ENCODE measurements at regions not wholly inside any gene's neighbourhood (a gene's known extent, or its start where the extent isn't known, plus 50 kb on each side); places are given as distances from the start of the nearest gene placed in this dataset.

DNA sequence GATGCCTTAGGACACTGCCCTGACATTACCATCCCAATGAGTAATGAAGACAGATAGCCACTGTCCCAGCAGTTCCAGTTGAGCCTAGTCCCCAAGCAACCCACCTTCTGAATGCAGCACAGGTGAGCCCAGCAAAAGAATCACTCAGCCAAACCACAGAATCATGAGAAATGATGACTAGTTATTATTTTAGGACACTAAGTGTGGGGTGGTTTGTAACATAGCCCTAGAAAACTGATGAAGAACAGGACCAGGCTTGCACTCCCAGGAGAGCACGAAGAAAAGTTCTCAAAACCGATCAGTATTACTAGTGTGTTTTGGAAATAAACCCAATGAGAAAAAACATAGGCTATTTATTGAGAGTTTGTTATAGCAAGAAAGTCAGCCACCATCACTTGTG is 129.6 kb upstream of the CNTN6 start:
- H3K79me2 ChIP-seq (ENCODE audit: low read depth), result no peaks in the 10 kb centered on the region
- CTCF ChIA-PET, result no interaction called here

DNA sequence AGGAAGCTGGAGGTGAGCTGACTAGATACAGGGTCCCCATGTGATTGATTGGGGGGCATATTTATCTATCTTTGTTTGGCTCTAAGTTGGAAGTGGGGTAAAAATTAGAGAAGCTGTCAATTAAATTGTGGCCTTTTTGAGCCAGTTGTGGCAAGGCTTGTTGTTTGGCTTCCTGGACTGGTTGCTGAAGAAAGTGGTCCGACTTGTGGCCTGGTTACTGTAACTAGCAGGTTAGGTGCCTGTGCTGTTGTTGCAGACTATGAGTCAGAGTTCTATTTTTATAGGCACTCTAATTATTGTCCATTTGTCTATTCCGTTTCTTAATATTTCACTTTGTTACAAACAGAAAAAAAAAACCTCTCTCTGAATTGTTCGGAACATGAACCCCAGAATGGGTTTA is 129.1 kb upstream of the CNTN6 start:
- Histone ChIP-seq H3K79me2 (ENCODE audit: low read depth) (no peaks in the 10 kb centered on the region), H3F3A (ENCODE audit: insufficient read depth, low read depth) (no peaks in the 10 kb centered on the region), H2AFZ (no peak overlapping the region), H3K4me2 (no peak overlapping the region), H3K36me3 (ENCODE audit: low read depth) (no peaks in the 10 kb centered on the region), H4K20me1 (ENCODE audit: insufficient read depth) (no peaks in the 10 kb centered on the region), H3K4me1 (replicated peaks; ENCODE audit: insufficient read depth) (no peaks in the 10 kb centered on the region), H3K27me3 (ENCODE audit: insufficient read depth, low read depth) (no peaks in the 10 kb centered on the region), H3K9me2 (ENCODE audit: insufficient read depth) (no peaks in the 10 kb centered on the region), H3K27ac (no peak overlapping the region), H3K4me3 (no peak overlapping the region), H3K9me3 (ENCODE audit: insufficient read depth, low read depth) (no peaks in the 10 kb centered on the region)
- ChIA-PET CTCF (no interaction called here), POLR2A (ENCODE audit: unreplicated experiment) (no interaction called here)
- TF ChIP-seq, protein P1, sequence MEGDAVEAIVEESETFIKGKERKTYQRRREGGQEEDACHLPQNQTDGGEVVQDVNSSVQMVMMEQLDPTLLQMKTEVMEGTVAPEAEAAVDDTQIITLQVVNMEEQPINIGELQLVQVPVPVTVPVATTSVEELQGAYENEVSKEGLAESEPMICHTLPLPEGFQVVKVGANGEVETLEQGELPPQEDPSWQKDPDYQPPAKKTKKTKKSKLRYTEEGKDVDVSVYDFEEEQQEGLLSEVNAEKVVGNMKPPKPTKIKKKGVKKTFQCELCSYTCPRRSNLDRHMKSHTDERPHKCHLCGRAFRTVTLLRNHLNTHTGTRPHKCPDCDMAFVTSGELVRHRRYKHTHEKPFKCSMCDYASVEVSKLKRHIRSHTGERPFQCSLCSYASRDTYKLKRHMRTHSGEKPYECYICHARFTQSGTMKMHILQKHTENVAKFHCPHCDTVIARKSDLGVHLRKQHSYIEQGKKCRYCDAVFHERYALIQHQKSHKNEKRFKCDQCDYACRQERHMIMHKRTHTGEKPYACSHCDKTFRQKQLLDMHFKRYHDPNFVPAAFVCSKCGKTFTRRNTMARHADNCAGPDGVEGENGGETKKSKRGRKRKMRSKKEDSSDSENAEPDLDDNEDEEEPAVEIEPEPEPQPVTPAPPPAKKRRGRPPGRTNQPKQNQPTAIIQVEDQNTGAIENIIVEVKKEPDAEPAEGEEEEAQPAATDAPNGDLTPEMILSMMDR (conservative IDR thresholded peaks at IDR 0.05), result no peak
- TF ChIP-seq EZH2 (IDR thresholded peaks at IDR 0.05; ENCODE audit: low read depth), result no peak
- intact Hi-C loops (cut with micrococcal nuclease; ENCODE audit: unreplicated experiment), result no loop called here
- no peak for DNase-seq
- no TSS peak for BruUV-seq (replicated peaks)

More for the DNA sequence above, 129.6 kb upstream of the CNTN6 start:
- H3F3A ChIP-seq (ENCODE audit: insufficient read depth, low read depth), result no peaks in the 10 kb centered on the region
- no peak overlapping the region for H3K4me3 ChIP-seq
- intact Hi-C loops (cut with micrococcal nuclease; ENCODE audit: unreplicated experiment), result no loop called here
- POLR2A ChIA-PET (ENCODE audit: unreplicated experiment), result no interaction called here
- H2AFZ ChIP-seq, result no peak overlapping the region
- TF ChIP-seq, protein P1 (conservative IDR thresholded peaks at IDR 0.05), result no peak
- TF ChIP-seq EZH2 (IDR thresholded peaks at IDR 0.05; ENCODE audit: low read depth), result no peak
- no peaks in the 10 kb centered on the region for H4K20me1 ChIP-seq (ENCODE audit: insufficient read depth)
- H3K36me3 ChIP-seq (ENCODE audit: low read depth), result no peaks in the 10 kb centered on the region
- BruUV-seq (replicated peaks), result no TSS peak
- no peak overlapping the region for H3K27ac ChIP-seq
- no peak for DNase-seq
- H3K4me2 ChIP-seq, result no peak overlapping the region
- no peaks in the 10 kb centered on the region for H3K9me2 ChIP-seq (ENCODE audit: insufficient read depth)
- no peaks in the 10 kb centered on the region for H3K4me1 ChIP-seq (replicated peaks; ENCODE audit: insufficient read depth)
- H3K27me3 ChIP-seq (ENCODE audit: insufficient read depth, low read depth), result no peaks in the 10 kb centered on the region
- no peaks in the 10 kb centered on the region for H3K9me3 ChIP-seq (ENCODE audit: insufficient read depth, low read depth)

DNA sequence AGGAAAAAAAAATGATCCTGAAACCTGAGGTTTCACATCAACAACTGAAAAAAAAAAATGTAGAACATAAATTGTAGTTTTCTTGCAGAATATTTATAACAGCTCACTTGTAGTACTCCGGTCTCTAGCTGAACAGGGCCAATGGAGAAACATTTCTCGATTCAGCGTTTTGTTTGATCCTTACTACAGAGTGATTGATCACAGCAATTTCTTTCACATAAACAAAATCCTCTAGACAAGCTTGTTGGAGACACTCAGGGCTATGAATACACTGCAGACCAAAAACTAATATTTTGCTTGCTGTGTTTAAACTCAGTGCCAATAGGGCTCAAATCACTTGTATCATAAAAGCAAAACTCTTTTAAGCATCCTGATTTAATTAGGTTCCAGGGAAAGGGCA is 127.0 kb upstream of the CNTN6 start:
- Histone ChIP-seq H3K36me3 (ENCODE audit: low read depth) (no peaks in the 10 kb centered on the region), H3K9me3 (ENCODE audit: insufficient read depth, low read depth) (no peaks in the 10 kb centered on the region), H3K4me3 (no peak overlapping the region), H2AFZ (no peak overlapping the region), H3K9me2 (ENCODE audit: insufficient read depth) (no peaks in the 10 kb centered on the region), H3F3A (ENCODE audit: insufficient read depth, low read depth) (no peaks in the 10 kb centered on the region), H3K79me2 (ENCODE audit: low read depth) (no peaks in the 10 kb centered on the region), H3K4me1 (replicated peaks; ENCODE audit: insufficient read depth) (no peaks in the 10 kb centered on the region), H3K27me3 (ENCODE audit: insufficient read depth, low read depth) (no peaks in the 10 kb centered on the region), H4K20me1 (ENCODE audit: insufficient read depth) (no peaks in the 10 kb centered on the region), H3K4me2 (no peak overlapping the region), H3K27ac (no peak overlapping the region)
- no TSS peak for BruUV-seq (replicated peaks)
- no peak for DNase-seq
- intact Hi-C loops (cut with micrococcal nuclease; ENCODE audit: unreplicated experiment), result no loop called here
- POLR2A ChIA-PET (ENCODE audit: unreplicated experiment), result no interaction called here
- TF ChIP-seq, protein P1 (conservative IDR thresholded peaks at IDR 0.05), result no peak
- no peak for TF ChIP-seq EZH2 (IDR thresholded peaks at IDR 0.05; ENCODE audit: low read depth)
- CTCF ChIA-PET, result no interaction called here
